OCI-LY7 (cell line): ENCODE measurements at regions not wholly inside any gene's neighbourhood (a gene's known extent, or its start where the extent isn't known, plus 50 kb on each side); places are given as distances from the start of the nearest gene placed in this dataset.

Source experiments
- EZH2phosphoT487 ChIP-seq: fragments of 200-600 bp; sonication (generic); IDR thresholded peaks from 2 replicates; pipeline ENCODE4 v1.6.1; 2018; ENCODE audit warnings: low read depth, borderline replicate concordance, mild to moderate bottlenecking, mixed run types, antibody characterized with exemption, low read length, moderate library complexity, mixed read lengths
- TF ChIP-seq, protein P1 (sequence below): fragments of 200-600 bp; sonication (generic); conservative IDR thresholded peaks from 2 replicates; pipeline ENCODE4 v1.5.1; 2014; ENCODE audit warnings: mild to moderate bottlenecking, antibody characterized with exemption, low read length, moderate library complexity, mixed read lengths

DNA sequence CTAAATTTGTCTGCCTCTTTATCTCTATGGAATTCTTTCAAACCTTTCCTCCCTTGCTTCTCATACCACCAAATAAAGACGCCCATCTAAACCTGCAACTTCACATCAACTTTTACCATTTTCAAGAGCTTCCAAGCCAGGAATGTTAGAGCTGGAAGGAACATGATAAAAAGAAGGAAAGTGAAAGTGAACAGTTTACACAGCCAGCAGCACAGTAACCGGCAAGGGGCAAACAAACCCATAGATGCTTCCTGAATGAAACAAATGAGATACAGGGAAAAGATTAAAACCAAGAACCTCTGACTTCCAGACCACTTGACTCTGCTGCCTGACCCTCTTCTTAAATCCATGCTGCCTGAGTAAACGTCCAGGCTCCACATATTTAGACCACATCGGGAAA, 231.1 kb upstream of the CA10 start:
- TF ChIP-seq, protein P1, sequence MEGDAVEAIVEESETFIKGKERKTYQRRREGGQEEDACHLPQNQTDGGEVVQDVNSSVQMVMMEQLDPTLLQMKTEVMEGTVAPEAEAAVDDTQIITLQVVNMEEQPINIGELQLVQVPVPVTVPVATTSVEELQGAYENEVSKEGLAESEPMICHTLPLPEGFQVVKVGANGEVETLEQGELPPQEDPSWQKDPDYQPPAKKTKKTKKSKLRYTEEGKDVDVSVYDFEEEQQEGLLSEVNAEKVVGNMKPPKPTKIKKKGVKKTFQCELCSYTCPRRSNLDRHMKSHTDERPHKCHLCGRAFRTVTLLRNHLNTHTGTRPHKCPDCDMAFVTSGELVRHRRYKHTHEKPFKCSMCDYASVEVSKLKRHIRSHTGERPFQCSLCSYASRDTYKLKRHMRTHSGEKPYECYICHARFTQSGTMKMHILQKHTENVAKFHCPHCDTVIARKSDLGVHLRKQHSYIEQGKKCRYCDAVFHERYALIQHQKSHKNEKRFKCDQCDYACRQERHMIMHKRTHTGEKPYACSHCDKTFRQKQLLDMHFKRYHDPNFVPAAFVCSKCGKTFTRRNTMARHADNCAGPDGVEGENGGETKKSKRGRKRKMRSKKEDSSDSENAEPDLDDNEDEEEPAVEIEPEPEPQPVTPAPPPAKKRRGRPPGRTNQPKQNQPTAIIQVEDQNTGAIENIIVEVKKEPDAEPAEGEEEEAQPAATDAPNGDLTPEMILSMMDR, result no peak
- no peak for TF ChIP-seq EZH2phosphoT487
